Activated CD8-positive, alpha-beta memory T cell treated with anti-CD3 and anti-CD28 coated beads for 48 hours (primary cell): ENCODE measurements at regions not wholly inside any gene's neighbourhood (a gene's known extent, or its start where the extent isn't known, plus 50 kb on each side); places are given as distances from the start of the nearest gene placed in this dataset.

Experiments
- DNase-seq, 3 experiments: peaks; one replicate each; pipeline ENCODE4 v3.0.0-alpha.2; 2020; ENCODE audit warnings: low read depth in 2 of 3, low spot score in 2 of 3

DNA sequence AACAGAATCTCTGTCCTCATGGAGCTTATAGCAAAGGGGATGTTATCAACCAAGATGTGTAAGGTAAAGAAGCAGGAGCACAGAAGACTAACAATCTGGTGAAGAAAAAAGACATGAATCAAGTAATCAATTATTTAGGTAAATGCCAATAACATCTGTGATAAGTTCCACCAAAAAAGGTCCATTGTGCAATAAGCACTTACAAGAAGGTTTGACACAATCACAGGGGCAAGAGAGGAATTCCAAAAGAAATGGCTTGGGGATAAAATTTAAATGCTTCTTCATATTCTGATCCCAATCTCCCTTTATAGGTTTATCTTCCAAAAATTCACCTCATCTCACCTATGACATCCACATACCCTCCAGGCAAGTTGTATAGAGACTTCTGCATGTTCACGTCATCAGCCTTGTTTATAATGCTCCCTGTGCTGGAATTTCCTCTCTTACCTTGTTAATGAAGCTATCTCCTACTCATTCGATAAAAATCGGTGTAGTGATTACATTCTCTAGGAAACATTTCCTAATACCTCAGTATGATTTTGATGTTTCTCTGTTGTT lies 53.6 kb upstream of the DPT start:
- no peak for DNase-seq

DNA sequence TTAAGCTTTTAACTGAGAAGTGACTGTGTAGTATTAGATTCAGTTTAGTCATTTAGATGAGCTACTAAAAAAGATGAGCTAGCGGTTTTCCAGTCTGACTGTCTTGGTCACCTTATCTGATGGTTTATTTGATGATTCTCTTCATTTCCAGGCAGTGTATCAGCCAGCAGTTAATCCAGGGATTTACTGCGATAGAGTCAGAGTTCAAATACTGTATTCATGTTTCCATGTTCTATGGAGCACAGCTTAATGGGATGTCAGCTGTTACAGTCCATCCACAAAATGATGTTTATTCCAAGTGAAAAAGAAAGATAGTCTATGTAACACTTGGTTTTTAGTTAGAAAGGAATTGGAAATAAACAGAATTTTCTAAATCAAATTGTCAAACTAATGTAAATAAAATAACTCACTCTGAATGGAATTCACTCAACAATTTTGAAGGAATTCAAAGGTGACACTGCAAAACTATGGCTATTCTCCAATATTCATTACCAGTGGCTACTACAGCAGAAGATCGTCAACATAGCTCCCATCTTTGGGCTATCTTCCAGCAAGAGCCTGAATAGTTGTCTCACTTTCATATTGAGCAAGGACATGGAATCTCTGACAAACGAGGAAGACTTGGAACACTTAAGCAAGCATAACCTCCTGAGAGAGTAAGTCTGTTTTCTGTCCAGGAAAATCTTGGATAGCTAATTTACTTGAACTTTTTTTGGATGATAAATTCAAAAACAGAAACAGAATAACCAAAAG lies 54.6 kb upstream of the DPT start:
- DNase-seq = no peak

DNA sequence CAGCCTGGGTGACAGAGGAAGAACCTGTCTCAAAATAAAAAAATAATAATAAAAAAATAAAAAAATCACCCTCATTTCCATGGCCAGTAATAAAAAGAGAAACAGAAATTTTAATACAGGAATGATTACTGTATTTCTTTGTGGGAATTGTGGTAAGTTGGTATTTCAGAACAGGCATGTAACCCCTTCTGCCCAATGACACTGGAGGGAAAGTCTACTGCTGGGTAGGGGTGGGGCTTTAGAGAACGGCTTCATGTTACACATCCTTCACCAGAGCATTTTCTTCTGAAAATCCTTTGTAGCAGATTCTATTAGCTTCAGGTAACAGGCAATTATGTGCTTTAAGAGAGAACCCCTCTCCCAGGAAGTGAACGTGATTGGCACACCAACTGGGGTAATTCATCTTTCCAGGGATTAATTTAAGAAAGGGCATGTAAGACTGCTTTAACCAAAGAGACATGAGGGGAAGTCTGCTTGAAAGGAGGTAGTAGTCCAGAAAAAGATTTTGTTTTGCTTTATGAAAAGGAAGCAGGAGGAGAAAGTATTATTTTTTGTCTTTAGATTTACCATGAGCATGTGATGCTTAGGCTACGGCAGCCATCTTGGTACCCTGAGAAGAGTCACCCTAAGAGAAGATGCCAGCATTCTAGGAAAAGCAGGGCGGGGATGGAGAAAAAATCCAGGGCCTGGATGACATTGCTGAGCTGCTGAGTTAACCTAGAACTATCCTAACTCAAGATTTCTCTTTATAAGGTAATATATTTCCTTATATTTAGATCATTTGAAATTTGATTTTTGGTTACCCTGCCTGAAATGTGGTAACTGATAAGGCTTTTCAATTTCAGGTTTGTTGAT lies 57.7 kb upstream of the DPT start:
- DNase-seq = no peak

DNA sequence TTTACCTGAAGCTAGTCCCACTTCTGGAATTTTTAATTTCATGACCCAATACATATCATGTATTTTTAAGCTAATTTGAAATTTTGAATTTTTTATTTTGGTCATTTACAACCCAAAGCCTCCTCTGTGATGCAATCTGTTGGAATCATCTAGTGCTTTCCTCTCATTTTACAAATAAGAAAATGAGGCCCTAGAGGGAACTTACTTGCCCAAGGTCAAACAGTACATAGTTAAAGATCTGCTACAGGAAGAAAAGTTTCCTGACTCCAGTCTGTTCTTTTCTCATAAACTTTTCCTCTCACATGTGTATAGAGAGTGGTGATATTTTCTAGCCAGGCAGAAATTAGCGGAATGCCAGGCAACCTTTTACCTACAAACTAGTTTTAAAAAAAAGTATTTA lies 59.3 kb upstream of the DPT start:
- no peak for DNase-seq

DNA sequence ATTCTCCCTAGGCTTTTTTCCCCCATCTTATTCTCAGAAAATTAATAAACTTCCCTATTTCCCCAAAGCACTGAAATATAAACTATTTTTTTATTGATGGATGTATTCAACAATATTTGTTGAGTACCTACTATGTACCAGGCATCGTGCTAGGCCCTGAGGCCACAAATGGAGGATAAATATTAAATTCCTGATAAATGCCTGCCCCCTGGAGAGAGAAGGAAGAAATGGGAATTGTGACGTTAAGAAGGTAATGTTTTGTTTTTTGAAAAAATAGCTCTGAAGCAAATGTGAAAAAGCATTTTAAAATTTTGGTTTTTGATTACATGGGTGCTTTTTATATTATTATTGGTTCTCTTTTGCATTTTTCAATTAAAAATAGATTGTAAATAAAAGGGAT lies 60.5 kb upstream of the DPT start:
- no peak for DNase-seq

DNA sequence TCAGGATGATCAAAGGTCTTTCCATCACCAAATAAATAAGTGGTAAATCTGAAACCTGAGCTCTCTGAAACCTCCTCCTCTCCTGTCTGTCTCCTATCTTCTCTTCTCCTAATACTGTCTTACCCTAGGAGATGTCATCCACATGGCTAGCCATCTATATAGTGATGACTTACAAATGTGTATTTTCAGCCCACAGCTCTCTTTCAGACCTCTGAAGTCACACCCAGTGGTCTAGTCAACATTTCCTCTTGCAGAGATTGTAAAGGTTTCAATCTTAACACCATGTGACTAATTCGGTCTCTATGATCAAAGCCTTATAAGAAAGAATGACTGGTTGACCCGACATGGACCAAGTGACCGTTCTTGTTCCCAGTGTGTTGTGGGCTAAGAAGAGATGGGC lies 63.1 kb upstream of the DPT start:
- DNase-seq = no peak

DNA sequence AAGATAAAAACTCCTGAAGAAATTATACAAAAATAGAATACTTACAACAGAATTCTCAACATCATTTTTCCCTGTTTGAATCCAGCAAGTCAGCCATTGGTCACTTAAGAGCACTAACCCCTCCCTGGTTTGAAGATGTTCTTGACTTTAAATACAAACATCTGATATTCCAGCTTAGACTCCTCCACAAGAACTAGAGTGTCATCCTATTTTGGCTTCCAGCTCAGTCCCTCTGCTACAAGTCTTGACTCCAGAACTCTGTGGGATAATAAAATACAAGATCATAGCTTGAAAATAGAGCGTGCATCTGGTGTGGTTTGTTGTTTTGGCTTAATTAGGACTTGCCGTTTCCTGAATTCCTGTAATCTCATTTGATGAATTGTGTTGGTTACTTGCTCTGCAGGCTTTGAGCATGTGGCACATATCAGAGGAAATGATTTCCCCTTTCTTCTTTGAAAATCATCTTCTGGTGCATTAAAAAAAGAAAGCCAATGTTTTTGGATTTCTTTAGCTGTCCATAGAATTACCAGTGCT lies 63.7 kb upstream of the DPT start:
- DNase-seq = no peak

DNA sequence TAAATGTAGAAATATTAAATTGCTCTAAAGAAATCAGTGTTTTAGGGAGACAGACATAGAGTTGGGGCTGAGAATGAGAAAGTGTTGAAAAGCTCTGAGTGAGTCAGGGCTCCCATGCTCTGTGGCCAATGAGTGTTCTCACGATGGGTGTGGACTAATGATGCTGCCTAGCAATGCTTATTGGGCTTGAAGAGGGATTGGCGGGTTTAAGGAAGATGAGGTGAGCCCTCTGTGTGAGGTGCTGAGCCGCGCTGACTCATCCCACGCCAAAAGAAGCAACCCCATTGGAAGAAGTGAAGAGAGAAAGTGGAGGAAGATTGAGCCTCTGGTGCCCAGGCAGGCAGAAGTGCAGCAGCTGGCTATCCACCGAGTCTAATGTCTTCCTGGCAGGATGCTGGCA lies 65.1 kb upstream of the DPT start:
- no peak for DNase-seq

DNA sequence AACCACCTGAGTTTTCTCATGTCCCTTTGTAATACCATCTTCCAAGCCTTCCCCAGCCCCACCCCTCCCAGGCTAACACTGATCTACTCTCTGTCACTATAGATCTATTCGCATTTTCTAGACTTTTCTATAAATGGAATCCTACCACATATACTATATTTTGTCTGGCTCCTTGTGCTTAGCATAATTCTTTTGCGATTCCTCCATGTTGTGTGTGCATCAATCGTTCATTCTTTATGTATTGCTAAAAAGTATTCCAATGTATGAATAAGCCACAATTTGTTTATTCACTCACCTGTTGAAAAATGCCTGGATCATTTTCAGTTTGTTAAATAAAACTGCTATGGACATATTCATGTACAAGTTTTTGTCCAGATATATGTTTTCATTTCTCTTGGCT lies 66.7 kb upstream of the DPT start:
- no peak for DNase-seq

DNA sequence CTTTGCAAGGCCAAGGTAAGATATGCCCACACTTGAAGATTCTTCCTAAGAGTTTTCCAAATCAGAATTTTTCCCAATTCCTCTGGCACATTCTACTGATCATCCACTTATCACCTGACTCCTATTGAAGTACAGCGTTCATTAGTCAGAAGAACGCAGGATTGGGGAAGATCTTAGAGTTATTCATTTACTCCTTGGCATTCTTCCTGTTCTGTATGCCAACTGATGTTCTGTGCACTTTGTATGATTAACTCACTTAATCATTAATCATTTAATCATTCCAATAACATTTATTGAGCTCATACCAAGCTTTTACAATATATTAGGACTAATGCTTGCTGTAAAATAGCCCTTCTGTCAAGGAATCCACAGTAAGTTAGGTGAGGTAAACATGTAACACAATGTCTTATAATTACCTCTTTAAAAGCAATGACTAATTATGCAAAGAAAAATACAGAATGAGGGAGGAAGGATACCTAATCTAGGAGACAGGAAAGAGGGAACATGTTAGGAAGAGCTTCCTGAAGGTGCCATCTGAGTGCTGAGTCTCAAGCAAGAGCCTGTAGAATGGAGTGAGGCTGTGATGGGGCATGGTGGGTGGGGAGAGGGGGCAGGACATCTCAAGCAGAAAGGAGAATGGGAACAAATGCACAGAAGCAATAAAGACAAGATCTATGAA lies 71.1 kb upstream of the DPT start:
- DNase-seq = no peak

DNA sequence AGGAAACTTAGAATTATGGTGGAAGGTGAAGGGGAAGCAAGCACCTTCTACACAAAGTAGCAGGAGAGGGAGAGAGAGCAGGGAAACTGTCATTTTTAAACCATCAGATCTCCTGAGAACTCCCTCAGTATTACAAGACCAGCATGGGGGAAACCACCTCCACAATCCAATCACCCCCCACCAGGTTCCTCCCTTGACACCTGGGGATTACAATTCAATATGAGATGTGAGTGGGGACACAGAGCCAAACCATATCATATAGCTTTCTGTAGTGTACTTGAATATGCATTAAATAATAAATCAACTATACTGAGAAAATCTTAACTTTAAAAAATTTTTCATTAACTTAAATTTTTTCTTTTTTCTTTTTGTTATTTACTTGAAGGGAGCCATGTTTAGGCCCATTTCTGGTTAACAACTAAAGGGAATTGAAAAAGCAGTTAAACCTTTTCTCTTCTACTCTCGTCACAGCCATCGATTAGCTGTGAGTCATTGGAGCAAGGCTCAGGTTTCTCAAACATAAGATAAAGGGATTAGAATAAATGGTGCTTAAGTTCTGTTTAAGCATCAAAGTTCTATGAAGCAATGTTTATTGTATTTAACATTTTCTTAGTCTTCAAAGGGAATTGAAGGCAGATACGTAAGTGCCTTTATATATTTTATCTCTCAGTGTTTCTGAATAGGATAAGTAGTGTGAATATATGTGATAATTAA lies 72.2 kb upstream of the DPT start:
- no peak for DNase-seq

DNA sequence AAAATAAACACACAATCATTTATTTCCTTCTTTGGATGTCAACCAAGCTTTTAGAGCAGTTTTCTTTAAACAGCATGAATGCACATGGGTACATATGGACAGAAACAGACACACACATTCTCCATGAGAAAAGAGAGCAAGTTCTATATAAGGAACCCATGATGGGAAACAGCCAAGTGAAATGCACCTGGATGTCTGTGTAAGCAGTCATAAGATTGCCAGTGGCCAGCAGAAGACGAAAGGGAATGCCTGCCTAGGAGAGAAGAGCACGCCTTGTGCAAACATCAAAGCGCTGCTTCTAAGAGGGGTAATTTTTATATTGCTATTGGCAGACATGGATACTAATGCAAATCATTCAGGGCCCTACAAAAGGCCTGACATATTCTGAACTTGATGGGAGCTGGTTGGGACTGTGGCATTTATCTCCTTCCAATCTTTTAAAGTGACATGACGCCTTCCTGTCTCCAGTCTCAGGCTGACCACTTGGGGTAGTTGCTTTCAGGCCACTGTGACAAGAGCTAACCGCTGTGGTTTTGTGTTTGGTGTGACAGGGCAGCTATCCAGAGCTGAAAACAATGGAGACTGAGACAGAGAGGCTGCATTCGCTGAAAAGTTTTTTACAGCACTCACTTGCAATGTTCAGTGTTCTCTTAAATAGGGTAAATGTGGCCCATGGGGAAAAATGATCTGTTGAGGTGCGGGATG lies 75.0 kb upstream of the DPT start:
- no peak for DNase-seq

DNA sequence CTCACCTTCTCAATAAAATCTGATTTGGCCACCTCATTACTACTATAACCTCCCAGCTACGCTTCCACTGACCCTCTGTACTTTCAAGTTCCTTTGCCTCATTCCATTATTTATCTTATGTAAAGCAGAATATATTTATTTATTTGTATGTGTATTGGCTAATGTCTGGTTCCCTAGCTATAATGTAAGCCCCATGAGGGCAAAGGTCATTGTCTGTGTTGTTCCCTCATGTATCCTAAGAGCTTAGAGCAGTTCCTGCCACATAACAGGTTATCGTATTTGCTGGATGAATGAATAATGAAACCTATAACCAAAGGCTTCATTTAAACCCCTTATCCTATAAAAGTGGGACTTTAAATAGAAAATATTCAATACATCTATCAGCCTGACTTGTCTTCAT lies 77.9 kb upstream of the DPT start:
- DNase-seq = no peak

DNA sequence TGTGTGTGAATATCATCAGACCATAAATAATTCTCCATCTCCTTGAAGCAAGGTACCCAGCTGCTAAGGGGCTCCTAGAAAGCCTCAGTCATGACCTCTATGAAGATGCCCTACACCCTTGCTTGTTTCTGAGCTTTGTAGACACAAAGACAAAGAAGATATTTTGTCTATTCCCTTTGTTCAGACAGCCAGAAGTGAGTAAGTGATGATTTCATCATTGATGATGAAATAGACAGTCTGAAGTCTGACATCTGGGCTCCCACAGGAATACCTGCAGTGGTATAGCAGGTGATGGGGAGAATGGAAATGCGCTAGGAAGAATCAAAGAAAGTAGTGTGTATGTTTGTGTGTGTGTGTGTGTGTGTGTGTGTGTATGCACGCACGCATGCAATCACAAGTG lies 82.2 kb upstream of the DPT start:
- no peak for DNase-seq

DNA sequence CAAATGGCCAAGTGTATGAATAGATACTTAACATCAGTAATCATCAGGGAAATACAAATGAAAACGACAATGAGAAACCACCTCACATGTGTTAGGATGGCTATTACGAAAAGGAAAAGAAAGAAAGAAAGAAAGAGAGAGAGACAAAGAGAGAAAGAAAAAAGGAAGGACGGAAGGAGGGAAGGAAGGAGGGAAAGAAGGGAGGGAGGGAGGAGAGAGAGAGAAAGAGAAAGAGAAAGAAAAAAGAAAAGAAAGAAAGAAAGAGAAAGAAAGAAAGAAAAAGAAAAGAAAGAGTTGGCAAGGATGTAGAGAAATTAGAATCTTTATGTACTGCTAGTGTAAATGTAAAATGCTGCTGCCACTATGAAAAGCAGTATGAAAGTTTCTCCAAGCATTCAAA lies 90.7 kb upstream of the DPT start:
- DNase-seq = no peak

DNA sequence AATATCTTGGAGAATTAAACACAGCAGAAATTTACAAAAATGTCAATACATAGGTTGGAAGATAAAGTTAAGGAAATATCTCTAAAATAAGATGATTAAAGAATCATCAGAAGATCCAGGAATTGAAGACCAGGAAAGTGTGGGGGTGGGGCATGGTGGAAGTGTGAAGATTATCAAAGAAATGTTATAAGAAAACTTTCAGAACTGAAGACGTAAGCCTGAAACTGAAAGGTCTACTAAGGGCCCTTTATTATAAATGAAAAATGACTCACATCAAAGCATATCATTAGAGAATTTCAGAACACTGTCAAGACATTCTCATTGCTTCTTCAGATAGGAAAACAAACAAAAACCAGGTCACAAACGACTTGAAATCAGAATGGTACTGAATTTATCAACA lies 92.4 kb upstream of the DPT start:
- no peak for DNase-seq

DNA sequence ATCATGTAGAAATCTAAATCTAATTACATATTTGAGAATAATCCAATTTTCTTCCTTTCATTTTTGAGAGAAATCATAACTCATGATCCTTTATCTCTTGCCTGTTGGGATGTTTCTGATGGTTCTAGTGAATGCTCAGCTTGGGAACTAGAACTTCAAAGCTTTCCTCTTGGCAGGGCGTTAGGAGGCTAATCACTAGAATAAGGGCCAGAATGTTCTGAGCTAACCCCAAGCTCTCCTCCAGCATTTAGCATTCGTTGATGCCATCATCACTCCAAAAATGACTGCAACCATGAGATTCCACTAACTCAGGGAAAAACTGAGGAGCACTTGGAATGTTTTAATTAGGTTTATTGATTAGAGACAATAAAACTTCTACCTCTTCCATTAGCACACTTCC lies 93.9 kb upstream of the DPT start:
- DNase-seq = no peak

DNA sequence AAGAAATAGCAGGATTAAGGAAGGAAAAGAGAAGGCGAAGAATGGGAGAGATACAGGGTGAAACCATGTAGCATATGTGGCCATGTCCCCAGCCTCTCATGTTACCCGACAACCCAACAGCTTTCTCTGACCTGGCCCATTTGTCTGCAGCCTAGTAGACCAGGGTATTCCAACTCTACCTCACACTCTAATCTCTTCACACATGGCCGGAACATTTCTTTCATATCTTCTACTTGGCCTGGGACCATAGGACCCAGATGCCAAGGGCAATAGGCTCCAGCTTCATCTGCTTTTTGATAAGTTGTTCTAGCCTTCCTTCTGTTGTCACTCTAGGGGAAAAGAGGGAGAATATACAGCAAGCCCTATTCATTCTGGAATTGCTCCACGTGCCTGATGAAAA lies 95.0 kb upstream of the DPT start:
- no peak for DNase-seq

DNA sequence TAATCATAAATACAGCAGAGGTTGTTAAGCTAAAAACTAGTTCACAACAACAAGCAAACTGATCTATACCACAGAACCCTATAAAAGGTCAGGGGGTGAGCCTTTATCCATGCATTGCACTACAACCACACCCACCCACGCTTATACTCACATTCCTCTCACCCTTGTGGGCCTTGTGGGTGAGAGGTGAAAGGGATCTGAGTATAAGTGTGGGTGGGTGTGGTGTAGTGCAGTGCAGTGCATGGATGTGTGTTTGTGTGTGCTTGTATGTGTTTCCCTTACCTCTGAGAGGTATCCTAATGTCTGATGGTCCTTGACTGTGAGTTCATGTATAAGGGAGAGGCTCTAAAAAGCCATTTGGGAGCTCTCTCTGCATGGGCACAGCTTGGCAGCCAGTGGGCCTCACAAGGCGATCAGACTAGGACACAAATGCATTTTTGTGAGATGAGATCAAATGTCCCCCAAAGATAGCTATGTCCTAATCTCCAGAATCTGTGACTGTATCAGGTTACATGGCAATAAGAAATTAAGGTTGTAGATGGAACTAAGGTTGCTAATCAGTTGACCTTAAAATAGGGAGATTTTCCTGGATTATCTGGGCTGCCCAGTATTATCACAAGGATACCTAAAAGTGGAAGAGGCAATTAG lies 95.5 kb upstream of the DPT start:
- no peak for DNase-seq

DNA sequence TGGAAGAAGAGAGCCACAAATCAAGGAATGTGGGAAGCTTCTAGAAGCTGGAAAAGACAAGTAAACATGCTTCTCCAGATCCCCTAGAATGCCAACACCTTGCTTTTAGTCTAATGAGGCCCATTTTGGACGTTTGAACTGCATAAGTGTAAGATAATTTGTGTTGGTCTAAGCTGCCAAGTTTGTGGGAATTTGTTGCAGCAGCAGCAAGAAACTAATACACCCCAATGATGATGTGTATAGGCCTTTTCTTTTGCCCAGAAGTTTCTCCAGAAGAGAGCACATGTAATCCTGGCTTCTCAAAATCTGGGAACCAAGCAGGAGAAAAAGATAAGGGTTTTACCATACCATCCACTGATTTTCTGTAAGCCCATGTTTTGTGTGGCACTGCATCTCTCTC lies 96.1 kb upstream of the DPT start:
- DNase-seq = no peak
